ENCODE measurements at regions not wholly inside any gene's neighbourhood (a gene's known extent, or its start where the extent isn't known, plus 50 kb on each side); places are given as distances from the start of the nearest gene placed in this dataset.
"Not testable (repeated sequence)": the region's sequence is repeated elsewhere in the genome, so short reads cannot be mapped to it uniquely, and the experiment has no call there.

DNA sequence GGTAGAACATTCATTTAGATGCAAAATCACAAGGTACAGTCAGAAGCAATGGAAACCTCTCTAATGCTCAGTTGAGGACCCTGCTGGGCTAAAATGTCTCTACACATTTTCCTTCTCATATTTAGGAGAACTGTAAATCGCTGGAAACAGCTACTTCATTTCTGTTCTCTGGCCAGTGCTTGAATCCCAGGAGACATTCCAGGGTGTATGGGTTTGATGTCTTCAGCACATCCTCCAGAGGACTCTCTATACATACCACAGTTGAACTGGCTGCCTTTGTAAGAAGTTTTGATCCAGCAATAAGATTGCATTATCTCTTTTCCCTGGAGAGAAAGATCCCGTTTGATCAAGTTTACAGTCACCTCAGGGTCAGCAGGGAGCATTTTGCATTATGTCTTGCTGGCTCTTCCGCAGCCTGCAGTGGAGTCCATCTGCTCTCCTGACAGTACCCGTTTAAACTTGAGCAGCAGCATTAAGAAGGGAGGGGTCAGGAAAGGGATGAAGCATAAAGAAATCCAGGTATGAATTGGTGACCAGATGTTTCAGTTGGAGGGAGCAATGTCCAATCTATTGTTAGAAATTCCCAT lies 676.0 kb downstream of the EPHA3 start:
- no peak for DNase-seq

DNA sequence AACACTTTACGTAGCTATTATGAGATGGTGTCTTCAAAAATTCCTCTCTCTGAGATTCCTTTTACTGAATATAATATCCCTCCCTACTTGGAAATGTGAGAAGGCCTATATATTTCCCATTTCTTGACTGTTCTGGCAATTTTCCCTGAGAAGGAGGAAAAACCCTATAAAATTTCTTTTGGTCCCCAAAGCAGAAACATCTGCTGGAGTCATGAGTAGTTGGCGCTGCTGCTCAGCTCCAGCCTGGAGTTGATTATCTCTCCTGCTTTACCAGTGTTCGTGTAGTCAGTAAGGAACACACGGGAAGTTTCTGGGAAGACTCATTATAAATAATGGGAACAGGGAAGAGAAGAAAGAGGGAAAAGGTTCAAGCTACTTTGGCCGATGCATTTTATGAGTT lies 680.1 kb downstream of the EPHA3 start:
- no peak for DNase-seq

DNA sequence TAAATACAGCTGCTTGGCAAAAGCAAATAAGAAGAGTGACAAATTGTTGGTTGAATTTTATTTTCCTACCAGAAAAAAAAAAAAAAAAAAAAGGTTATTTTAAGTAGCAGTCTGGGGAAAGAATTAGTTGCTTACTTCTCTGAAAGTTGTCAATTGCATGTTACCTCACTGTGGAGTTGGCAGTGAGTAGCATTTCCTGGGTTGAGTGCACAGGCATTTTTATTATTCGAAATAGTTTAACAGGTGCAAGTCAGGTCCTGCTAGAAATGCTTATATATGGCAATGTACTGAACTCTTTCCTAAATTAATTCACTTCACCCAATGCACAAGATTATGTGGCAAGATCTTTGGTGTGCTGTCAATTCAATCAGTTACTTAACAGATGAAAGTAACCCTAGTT lies 680.6 kb downstream of the EPHA3 start:
- no peak for DNase-seq

DNA sequence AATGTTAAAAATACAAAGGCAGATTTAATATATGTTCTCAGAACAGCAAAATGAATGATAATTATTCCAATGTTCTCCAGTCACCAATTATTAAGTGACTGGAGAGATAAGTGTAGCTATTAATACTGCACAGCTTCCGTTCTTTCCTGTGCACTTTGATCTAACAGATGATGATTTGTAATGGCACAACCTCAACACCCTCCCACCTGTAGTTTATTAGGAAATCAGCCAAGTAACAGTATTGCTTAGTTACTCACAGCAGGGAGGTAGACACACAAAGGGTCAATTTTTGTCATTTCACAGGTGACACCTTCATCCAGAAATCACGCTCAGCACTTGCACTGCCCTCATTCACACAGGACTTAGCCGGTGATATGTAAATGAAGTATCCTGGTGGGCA lies 688.1 kb downstream of the EPHA3 start:
- no peak for DNase-seq

DNA sequence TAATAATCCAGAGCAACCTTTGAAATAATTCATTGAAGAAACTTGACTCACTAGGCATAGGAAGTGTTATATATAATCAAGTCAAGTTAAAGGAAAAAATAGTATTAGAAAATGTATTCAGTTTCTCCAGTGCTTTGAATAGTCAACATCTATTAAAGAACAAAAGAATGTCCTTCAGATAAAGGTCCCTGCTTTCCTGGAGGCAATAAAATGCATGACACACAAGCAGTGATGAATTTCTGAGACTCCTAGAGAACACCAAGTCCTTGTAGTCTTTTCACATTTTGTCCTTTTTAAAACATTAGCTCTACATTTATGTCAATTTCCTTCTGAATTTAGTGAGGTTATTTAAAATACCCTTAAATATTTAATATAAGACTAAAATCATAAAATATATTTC lies 695.5 kb downstream of the EPHA3 start:
- no peak for DNase-seq

DNA sequence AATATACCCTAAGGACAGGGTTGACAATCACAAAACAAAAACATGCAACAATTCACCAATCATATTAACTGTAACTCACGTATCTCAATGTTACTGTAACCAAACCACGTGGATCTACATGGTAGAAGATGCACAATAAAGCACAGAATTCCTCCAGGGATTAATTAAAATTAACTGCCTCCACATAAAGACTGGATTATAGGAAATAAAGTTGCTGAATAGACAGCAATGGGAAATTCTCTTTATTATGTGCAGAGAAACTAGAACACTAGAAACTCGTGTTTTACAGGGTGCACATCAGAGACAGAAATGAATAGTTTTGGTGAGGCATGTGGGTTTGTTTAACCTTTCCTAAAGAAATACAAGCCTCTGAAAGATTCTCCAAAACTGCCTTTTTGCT lies 696.3 kb downstream of the EPHA3 start:
- no peak for DNase-seq

DNA sequence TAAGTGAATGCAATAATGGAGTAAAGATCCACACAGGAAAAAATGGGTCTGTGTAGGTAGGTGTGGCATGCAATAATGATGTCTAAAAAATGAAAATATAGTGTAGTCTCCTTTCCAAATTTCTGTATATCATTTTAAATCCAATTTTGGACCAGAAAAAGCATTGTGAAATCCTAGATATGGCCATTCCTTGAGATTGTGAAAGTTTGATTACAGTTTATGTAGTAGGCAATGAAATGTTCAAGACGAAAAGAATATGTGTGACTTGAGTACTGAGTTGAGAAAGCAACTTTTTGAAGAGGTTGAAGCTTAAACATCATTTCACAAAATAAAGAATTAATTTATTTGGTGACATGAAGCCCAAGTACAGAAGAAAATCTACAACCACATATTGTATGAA lies 698.7 kb downstream of the EPHA3 start:
- no peak for DNase-seq

DNA sequence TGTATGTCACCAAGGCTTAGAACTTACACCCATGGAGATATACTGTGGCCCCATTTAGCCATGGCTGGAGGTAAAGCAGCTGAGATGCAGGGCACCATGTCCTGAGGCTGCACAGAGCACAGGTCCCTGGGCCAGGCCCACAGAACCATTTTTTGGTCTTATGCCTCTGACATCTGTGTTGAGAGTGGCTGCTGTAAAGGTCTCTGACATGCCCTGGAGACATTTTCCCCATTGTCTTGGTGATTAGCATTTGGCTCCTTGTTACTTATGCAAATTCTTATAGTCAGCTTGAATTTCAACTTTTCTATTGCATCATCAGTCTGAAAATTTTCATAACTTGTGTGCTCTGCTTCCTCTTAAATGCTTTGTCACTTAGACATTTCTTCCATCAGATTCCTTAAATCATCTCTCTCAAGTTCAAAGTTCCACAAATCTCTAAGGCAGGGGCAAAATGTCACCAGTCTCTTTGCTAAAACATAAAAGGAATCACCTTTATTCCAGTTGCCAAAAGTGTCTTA lies 701.3 kb downstream of the EPHA3 start:
- DNase-seq = no peak

DNA sequence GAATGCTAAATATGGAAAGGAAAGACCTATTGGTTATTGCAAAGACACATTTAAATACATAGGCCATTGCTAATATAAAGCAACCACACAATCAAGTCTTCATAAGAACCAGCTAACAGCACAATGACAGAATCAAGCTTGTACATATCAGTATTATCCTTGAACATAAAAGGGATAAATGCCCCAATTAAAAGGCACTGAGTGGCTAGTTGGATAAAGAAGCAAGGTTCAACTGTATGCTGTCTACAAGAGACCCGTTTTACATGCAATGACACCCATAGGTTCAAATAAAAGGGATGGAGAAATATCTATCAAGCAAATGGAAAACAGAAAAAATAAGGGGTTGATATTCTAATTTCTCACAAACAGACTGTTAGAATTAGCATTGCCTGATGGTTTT lies 706.1 kb downstream of the EPHA3 start:
- DNase-seq = no peak

DNA sequence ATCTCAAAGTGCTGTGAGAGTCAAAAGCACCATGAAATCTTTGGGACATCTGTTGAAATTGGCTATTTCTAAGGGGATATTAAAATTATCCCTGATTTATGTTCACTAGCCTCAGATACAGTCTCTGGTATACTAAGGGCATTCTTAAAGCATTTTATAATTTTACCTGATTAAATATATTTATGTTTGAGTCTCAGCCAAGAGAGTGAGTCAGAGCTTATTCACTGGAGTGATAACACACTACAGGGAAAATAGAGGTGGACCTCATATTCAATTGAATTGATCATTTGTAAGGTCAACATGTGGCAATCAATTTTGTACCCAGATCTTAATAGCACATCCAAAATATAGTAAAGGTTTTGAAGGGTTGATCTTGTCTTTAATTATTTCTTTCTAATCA lies 733.6 kb downstream of the EPHA3 start:
- no peak for DNase-seq

DNA sequence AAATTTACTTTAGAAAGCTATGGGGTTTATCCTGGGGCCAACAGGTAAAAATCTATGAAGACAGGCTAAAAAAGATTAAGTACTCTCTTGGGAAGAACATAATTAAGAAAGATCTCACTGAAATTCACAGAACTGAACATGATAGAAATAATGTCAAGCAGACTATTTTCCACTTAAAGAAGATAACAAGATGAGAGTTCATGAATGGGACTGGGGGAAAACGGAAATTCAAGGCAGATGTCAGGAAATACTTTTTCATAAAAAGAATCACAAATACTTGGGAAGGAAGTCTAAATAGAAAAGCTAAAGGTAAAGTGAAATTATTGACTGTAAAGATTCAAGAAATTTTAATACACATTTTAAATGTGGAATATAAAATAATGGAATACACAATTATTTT lies 737.6 kb downstream of the EPHA3 start:
- DNase-seq = no peak

DNA sequence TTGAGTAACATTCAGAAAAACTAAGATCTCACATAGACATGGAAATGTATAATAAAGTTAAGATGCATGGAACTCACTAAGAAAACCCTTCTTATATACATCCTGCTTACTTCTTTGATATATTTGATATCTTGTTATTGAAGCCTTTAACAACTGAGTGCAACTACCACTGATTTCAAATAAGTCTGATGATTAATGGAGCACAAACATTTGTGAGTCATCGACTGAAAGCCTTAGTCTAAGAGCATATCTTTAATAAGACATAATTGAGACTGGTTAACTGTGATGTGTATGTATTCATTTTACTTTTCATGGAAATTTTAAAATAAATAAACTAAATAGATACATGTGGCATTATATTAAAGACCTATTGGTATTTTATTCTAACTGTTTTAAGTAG lies 740.5 kb downstream of the EPHA3 start:
- DNase-seq = no peak

DNA sequence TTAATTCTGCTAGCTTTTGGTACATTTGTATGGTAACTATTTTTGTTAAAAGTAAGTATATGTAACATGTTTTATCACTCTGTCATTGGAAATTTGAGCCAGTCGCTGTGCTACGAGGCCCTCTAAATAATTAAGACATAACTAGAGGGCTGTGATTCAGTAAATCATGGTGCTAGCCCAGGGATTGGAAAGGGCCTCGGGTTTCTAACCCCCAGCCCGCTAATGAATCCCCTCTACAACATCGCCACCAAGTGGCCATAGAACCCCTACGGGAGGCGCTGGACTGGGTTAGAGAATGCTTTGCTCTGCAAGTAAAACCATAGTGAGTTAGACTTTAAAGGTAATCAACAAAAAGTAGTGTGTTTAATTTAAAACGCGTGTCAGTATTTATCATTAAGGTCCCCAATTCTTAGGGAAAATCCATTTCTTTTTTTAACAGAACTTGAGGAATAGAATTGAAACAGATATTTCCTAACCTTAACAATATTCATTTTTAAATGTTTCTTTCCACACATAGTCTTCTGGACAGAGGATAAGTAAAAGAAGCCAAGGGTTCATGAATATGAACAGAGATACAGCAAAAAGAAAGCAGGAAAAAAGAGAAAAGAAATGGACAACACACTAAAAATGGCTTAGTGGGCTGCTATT lies 744.7 kb downstream of the EPHA3 start:
- no peak for DNase-seq

DNA sequence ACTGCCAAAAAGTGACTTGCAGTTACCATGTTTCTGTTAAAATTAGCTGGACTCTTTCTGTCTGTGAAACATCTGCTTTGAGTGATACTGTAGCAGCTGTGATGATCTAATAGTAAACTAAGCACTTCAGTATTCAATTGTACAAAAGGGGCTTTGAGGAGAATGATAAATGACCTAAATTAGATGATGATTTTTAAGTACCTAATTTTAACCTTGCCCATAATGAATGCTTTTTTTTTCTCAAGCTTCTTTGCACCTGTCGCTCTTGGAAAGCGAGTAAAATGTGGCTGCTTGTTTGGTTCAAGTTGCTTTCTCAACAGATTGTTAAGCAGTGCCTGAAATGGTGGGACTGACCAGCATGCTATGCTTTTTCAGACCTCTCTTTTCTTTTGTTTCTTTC lies 752.3 kb downstream of the EPHA3 start:
- no peak for DNase-seq

DNA sequence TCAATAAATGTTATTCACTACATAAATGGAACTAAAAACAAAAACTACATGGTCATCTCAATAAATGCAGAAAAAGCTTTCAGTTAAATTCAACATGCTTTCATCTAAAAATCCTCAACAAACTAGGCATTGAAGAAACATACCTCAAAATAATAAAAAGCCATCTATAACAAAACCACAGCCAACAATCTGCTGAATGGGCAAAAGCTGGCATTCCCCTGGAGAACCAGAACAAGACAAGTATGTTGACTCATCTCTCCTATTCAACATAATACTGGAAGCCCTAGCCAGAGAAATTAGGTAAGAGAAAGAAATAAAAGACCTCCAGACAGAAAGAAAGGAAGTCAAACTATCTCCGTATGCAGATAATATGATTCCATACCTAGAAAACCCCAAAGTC lies 759.9 kb downstream of the EPHA3 start:
- no peak for DNase-seq

DNA sequence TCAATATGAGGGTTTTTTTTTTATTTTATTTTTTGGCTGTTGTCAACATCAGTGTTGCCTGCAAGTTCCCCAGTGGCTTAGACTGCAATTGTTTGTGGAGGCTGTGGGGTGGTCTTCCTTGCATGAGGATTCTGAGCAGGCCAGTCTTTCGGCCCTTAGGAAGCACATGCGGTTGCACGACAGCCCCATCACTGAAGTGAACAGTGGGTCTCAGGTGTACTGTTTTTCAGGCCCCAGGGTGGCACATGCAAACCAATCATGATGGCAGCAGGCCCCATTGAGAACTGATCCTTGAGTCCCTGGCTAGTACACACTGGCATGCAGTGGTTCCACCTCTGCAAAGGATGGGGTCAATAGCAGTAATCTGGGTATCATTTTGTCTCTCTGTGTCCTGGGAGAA lies 768.7 kb downstream of the EPHA3 start:
- DNase-seq = no peak

DNA sequence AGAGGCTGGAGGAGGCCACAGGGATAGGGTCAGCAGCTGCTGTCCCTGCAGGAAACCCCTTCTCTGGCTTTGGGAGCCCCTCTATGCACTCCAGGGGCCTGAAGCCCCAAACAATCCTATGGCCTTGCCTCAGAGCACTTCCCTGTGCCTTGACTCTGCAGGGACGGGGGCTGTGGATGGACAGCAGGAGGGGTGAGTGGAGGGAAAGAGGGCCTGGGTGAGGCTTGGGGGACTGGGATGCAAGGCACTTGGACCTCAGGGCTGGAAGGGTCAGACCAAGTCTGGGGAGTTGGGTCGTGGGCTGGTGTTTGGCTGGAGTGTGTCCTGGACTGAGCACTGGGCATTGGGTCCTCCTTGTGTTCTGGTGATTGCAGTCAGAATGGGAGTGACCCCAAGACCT lies 769.8 kb downstream of the EPHA3 start:
- no peak for DNase-seq

DNA sequence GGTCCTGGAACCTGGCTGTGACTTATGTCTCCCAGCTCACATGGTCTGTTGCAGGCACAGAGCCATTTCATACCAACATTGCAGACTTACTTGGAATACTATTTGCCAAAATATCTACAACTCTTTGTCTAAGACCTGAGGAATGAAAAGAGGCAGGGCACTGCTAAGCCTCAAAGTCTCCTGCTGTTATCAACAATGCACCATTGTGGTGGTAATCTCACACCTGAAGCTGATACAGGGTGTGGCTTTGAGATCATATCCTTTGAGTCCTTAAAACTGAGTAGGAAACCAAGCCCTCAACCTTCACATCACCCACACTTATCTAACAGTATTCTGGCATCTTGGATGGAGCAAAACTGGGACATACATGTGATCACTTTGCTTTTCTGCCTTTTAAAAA lies 782.0 kb downstream of the EPHA3 start:
- no peak for DNase-seq

DNA sequence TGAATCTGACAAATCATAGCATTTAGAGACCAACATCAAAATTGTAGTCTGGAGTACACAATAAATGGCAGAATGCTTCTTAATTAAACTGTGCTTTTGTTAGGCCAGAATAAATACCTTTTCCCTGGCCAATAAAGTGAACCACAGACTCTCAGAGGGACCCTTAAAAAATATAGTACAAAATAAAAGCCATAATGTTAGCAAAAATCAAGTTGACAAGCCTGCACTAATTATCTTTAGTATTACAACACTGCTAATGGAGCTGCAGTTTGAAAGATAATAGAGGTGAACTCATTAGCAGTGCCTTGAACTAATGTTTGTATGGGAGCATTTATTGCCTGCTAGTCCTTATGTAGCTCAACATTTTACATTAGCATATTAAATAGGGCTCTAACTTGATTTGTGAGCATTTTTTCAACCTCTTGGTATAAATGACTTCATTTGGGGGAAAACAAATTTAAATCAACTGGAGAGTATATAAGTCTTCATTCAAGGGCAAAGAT lies 801.3 kb downstream of the EPHA3 start:
- DNase-seq = no peak

DNA sequence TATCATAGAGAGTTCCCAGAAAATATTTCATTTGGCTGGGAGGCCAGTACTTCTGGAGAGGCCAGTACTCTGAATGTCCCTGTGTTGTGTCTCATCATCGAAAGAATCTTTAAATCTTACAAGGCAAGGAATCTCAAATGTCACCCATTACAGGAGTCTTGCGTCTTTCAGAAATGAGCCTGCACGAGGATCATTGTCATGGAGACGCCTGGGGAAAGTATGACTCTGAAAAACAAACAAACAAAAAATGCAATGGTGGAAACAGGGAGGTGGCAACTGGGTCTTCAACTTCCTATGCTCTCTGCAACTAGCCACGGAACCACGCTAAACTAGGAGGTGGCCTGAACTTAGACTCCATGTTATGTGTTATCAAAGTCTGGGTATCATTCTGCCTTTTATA lies 804.6 kb downstream of the EPHA3 start:
- no peak for DNase-seq

DNA sequence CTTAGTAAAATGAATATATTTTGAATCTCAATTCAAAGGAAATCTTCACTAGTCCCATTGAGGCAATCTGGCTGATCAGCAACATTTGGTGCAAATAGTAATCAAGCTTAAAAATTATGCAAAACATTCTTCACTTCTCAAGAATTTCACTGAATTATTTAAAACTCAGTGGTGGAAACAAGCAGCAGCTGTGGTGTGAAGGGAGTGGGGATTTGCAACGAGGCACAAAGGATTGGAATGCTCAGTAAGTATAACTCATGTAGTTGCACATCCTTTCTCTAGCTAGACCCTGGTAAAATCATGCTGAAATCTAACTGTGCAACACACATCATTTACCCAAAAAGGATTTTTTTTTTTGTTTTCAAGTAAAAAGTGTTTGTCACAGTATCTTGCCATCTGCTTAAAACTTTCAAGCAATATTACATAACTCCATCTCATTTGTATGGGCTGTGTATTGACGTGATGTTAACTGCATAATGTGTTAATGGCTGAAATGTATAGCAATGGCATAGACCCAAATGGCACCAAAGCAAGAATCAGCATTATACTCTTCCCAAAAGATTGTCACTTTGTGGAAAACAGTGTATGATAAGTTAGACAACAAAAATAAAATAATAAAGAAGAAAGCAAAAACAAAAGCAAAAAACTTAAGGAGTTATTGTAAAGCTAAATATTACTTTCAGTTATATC lies 816.6 kb downstream of the EPHA3 start:
- DNase-seq = no peak

DNA sequence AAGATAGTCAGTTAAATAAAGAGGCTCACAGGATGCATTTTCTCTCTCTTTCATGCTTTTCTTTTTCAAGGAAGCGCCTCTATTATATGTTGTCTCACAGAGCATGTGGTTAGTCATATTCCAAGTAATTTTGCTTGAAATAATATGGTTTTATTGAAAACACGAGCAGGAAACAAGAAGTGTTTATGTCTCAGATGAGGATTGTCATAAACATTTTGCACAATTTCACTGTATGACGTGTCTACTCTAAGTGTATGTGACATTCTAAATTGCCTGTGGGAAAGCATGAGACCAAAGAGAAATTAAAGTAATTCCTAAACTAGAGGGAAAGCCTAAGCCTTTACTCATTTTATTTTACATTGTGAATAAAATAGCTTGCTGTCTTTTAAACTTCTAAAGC lies 818.6 kb downstream of the EPHA3 start:
- no peak for DNase-seq

DNA sequence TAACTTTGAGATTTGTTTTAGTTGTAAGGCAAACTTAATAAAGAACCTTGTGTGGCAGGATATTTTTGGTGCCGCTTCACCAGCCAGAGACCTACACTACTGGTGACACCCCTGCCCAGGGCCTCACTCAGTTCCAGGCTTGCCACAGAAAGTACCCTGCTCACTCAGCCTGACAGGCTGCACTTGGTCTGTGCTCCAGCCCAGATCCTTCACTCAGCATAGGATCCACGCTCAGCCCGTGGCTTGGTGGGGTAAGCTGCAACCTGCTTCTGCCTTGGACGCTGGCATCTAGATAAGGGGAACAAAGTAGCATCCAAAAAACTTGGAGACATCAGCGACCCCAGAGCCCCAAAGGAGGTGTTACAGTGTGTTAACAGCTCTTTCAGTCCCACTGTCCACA lies 825.5 kb downstream of the EPHA3 start:
- no peak for DNase-seq

DNA sequence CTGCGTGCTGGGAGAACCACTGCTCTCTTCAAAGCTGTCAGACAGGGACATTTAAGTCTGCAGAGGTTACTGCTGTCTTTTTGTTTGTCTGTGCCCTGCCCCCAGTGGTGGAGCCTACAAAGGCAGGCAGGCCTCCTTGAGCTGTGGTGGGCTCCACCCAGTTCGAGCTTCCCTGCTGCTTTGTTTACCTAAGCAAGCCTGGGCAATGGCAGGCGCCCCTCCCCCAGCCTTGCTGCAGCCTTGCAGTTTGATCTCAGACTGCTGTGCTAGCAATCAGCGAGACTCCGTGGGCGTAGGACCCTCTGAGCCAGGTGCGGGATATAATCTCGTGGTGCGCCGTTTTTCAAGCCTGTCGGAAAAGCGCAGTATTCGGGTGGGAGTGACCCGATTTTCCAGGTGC lies 837.0 kb downstream of the EPHA3 start:
- DNase-seq = not testable (repeated sequence)
